ENCODE measurements at regions not wholly inside any gene's neighbourhood (a gene's known extent, or its start where the extent isn't known, plus 50 kb on each side); places are given as distances from the start of the nearest gene placed in this dataset.

DNA sequence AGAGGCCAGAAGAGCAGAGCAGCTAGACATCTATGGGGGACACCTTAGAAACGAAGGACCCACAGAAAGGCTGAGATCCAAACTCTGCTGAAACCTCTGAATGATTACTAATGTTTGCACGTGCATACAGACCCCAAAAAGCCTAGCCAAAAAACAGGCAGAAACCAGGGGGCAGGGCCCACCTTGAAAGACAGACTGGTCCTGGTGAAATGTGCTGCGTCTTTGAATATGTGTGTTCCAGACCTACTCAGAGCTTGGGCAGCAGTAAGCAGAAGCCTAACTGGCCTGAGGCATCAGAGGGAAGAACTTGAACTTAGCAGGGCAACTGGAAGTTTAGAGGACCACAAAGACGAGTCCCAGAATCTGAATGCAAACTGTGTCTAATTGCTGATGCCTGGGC is 251.8 kb downstream of the TEX36 start:
- TF ChIP-seq, protein P1, sequence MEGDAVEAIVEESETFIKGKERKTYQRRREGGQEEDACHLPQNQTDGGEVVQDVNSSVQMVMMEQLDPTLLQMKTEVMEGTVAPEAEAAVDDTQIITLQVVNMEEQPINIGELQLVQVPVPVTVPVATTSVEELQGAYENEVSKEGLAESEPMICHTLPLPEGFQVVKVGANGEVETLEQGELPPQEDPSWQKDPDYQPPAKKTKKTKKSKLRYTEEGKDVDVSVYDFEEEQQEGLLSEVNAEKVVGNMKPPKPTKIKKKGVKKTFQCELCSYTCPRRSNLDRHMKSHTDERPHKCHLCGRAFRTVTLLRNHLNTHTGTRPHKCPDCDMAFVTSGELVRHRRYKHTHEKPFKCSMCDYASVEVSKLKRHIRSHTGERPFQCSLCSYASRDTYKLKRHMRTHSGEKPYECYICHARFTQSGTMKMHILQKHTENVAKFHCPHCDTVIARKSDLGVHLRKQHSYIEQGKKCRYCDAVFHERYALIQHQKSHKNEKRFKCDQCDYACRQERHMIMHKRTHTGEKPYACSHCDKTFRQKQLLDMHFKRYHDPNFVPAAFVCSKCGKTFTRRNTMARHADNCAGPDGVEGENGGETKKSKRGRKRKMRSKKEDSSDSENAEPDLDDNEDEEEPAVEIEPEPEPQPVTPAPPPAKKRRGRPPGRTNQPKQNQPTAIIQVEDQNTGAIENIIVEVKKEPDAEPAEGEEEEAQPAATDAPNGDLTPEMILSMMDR (conservative IDR thresholded peaks at IDR 0.05; ENCODE audit: low read depth): no peak
- ChIA-PET CTCF (no interaction called here), POLR2A (ENCODE audit: low non-redundant PET) (no interaction called here)
- H3K27ac ChIP-seq: no peak overlapping the region
- DNase-seq (ENCODE audit: low spot score): no peak

DNA sequence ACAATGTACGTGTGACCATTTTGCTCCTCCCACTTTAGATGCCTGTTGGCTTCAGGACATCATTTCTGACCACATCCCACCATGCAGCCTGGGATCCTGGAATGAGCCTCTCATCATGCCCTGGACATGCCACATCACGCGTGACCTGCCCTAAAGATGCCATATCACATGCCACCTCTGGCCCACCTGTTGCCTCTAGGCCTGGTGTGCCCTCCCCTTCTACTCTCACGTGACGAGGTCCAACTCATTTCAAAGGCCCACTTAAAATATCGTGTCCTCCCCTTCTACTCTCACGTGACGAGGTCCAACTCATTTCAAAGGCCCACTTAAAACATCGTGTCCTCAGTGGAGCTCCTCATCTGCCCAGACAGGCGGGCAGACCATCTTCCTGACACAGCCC is 254.9 kb downstream of the TEX36 start:
- ChIA-PET POLR2A (ENCODE audit: low non-redundant PET) (no interaction called here), CTCF (no interaction called here)
- H3K27ac ChIP-seq: no peak overlapping the region
- TF ChIP-seq, protein P1 (conservative IDR thresholded peaks at IDR 0.05; ENCODE audit: low read depth): no peak
- DNase-seq (ENCODE audit: low spot score): no peak

DNA sequence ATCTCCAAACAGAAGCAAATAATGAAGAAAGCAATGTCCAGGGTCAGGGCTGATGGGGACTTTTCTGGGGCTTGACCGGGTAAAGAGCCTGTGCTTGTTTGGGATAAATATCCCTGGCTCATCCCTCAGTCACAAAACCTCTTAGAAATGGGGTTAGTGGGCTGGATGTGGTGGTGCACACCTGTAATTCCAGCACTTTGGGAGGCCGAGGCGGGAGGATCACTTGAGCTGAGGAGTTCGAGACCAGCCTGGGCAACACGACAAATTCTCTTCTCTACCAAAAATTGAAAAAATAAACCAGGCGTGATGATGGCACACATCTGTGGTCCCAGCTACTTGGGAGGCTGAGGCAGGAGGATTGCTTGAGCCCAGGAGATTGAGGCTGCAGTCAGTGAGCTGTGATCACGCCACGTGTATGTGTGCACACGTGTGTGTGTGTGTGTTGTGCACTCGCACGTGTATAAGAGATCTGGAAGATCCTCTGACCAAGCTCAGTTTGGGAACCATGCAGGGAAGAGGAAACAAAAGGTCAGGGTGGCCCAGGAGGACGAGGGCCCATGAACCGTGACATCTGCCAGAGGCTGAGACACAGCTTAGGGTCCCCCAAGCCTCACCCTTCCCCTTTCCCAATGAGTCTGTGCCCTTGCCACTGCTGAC is 258.6 kb downstream of the TEX36 start:
- POLR2A ChIA-PET (ENCODE audit: low non-redundant PET): no interaction called here
- CTCF ChIA-PET: no interaction called here
- no peak for DNase-seq (ENCODE audit: low spot score)
- TF ChIP-seq, protein P1 (conservative IDR thresholded peaks at IDR 0.05; ENCODE audit: low read depth): no peak
- H3K27ac ChIP-seq: no peak overlapping the region

DNA sequence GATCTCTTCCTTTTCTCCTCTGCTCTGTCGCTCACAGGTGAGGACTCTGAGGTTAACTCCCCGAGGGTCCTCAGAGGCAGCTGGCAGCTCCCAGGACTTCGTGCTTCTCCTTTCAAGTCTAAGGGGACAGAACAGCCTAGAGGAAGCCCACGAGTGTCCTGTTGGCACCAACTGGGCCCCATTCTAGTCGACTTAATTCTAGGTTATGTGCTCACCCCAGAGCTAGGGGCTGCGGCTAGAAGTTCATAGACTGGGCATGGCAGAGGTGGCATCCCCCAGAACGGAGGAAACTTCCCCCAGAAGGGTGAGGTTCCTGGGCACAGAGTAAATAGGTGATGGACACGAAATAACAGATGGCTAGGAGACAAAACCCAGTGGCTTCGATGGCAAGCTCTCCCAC is 259.4 kb downstream of the TEX36 start:
- ChIA-PET POLR2A (ENCODE audit: low non-redundant PET) (no interaction called here), CTCF (interaction anchor here (0.7 kb wide), 1 partner anchor 55 kb away, joined by 7 read pairs; no protein-coding TSS in a partner anchor)
- TF ChIP-seq, protein P1 (conservative IDR thresholded peaks at IDR 0.05; ENCODE audit: low read depth): no peak
- H3K27ac ChIP-seq: no peak overlapping the region
- DNase-seq (ENCODE audit: low spot score): no peak

DNA sequence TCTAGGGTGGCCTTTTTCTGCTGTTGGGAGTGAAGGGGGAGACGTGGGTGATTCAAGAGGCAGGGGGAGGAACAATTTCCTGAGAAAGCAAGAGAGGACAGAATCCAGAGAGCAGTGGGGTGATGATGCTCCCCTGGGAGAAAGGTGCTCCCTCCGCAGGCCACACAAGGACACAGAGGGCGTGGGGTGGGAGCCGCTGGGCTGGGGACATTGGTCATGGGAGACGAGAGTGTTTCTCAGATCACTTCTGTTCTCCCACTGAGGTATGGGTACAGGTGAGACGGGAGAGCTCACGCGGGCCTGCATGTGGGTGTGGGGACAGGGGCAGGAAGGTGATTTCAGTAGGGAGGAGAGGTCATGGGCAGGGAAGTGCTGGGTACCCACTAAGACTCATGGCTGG is 259.5 kb upstream of the CTBP2 start:
- H3K27ac ChIP-seq: no peak overlapping the region
- POLR2A ChIA-PET (ENCODE audit: low non-redundant PET): no interaction called here
- no peak for DNase-seq (ENCODE audit: low spot score)
- CTCF ChIA-PET: interaction anchor here (0.6 kb wide), 1 partner anchor 78 kb away, joined by 3 read pairs; no protein-coding TSS in a partner anchor
- TF ChIP-seq, protein P1 (conservative IDR thresholded peaks at IDR 0.05; ENCODE audit: low read depth): no peak

DNA sequence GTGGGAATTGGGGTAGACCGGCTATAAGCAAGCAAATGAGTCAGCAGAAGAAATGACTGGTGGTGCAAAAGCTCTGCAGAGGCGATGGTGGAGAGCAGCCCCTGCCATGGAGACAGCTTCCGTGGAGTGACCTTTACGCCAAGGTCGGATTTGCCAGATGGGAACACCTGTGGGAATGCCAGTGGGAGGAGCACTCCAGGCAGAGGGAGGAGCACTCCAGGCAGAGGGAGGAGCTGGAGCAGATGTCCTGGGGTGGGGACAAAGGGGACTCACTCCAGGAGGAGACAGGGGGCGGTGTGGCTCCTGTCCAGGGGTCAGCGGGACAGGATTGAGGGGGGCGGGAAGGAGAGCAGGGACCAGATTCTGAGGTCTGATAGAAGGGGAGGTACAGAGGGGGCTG is 258.8 kb upstream of the CTBP2 start:
- ChIA-PET POLR2A (ENCODE audit: low non-redundant PET) (no interaction called here), CTCF (no interaction called here)
- DNase-seq (ENCODE audit: low spot score): no peak
- TF ChIP-seq, protein P1 (conservative IDR thresholded peaks at IDR 0.05; ENCODE audit: low read depth): no peak
- H3K27ac ChIP-seq: no peak overlapping the region

All from RWPE1 (cell line).